Fibroblast of villous mesenchyme (primary cell): ENCODE measurements at regions not wholly inside any gene's neighbourhood (a gene's known extent, or its start where the extent isn't known, plus 50 kb on each side); places are given as distances from the start of the nearest gene placed in this dataset.

ENCODE experiments used
- DNase-seq: peaks from one replicate; pipeline ENCODE4 v3.0.0-alpha.2; 2010; ENCODE audit warnings: low read depth
- H3K4me3 ChIP-seq: 2 replicates; pipeline ENCODE4 v1.5.1; 2011; ENCODE audit warnings: low read depth, mild to moderate bottlenecking, low read length
- CTCF ChIP-seq: IDR thresholded peaks from 2 replicates; pipeline ENCODE4 v1.5.1; 2012; ENCODE audit warnings: low read depth, mild to moderate bottlenecking, low read length; ENCODE audit not compliant: insufficient read depth

DNA sequence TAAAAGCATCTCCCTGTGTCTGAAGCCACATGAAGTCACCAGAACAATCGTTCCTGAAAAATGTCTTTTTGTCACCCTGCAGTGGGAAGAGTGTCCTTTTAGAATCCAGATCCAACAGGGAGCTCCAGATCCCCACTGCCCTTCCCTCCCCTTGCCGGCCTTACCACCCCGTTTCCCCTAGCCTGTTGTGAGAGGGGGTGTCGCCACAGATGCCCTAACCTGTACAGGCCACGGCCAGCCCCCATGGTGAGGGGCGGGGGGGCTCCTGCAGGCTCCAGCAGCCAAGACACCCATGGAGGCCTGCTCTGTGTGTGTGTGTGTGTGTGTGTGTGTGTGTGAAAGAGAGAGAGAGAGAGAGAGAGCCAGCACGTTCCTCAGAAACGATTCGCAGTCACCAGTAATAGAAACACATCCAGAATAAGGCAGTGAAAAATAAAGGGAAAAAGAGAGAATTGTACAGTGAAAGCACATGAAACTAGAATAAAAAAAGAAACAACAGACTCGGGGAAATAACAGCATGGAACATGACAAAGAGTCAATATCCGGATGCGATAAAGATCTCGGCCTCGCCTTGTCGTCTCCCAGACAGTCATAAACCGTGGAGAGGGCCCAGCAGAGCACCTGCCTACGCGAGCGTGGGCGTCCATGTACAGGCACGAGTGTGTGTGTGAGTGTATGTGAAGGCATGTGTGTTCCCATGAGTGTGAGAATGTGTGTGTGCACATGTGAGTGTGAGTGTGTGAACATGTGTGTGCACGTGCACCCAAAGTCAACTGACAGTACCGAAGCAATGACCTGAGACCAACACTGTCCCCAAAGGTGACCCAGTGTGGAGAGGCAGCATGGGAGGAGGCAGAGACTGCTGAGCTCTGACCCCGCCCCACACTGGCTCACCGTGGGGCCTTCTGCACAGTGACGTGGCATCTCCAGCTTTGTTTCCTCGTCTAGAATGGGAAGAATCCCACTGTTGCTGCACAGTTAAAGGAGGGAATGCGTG lies 303.8 kb downstream of the NPHP4 start:
- no peak for DNase-seq
- H3K4me3 ChIP-seq: no peak overlapping the region
- no peak for TF ChIP-seq CTCF

DNA sequence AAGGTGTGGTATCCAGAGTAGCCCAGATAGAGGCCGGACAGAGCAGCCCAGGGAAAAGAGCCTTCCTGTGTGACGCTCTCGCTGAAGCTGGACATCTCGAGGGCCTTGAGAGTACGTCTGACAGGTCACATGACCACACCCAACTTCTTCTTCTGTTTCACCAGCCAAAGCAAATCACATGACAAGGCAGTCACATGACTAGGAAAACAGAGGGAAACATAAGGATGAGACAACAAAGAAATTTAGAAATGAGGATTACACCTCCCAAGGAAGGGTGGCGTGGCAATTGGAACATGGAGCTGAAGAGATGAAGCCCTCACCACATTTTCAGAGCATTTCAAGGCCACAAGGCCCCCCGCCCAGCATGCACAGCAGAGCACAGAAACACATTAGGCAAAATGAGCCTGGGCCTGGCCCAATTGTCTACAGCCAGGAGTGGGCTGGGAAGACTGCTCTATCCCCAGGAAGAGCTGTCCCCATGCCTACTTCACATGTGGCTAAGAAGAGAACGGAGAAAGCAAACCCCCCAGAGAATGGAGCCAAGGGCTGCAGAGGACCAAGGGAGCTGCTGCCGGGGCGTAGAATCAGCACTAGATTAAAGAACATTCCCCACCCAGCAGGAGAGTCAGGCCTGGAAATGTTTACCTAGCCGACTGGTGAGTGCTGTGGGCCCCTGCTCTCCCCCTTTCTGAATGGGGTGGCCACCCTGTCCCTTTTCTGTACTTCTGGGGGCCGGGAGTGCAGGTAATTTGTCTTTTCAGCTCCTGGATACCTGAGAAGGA lies 305.1 kb downstream of the NPHP4 start:
- no peak overlapping the region for H3K4me3 ChIP-seq
- DNase-seq: no peak
- no peak for TF ChIP-seq CTCF

DNA sequence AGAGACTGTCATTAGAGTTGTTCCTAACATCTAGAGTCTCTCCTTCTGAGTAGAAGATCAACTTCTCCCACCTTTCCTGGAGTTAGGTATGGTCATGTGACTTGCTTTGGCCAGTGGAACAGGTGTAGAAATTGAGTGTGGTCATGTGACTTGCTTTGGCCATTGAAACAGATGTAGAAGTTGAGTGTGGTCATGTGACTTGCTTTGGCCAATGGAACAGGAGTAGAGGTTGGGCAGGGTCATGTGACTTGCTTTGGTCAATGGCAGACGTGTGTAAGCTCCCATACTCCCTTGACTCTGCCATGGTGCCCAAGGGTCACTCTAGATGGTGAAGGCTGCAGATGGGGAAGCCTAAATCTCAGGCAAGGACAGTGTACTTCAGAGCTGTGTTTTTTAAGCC lies 306.0 kb downstream of the NPHP4 start:
- no peak for TF ChIP-seq CTCF
- H3K4me3 ChIP-seq: no peak overlapping the region
- DNase-seq: no peak

GRCh38 chr1:5685446-5686040 lies 306.7 kb downstream of the NPHP4 start:
- no peak for TF ChIP-seq CTCF
- H3K4me3 ChIP-seq: no peak overlapping the region
- DNase-seq: no peak

DNA sequence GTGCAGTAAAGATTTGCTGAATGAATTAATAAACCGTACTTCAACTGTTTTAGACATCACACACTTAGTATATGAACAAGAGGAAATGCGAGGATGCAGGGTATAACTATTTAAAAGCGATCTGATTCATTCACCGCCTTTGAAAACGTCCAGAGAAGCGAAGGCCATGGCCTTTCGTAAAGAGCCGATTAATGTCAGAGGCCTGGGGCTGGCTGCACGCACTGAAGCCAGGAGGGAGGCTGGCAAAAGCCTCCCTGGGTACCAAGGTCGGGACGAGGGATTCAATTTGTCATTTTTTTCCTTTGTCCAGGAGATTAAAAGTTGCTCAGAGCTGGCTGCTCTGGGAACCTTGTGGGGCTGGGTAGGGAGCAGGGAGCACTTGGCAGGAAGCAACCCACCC lies 307.4 kb downstream of the NPHP4 start:
- no peak for DNase-seq
- no peak for TF ChIP-seq CTCF
- H3K4me3 ChIP-seq: no peak overlapping the region

DNA sequence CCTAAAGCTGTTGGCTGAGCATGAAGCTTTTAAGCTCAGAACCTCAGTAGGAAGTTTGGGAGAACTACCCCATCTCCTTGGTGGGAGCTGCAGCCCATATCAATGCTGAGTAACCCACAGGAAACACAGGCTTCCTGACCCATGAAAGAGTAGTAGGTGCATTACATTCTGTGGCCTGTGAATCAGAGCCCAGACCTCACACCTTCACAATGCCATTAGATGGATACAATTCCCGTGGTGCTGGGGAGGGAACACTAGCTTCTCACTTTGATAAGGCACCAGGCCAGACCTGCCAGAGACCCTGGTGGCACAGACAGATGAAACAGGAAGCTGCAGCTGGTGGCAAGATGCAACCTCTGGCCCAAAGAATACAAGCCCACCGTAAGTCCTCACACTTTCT lies 308.8 kb downstream of the NPHP4 start:
- H3K4me3 ChIP-seq: no peak overlapping the region
- DNase-seq: no peak
- no peak for TF ChIP-seq CTCF
